ENCODE measurements at regions not wholly inside any gene's neighbourhood (a gene's known extent, or its start where the extent isn't known, plus 50 kb on each side); places are given as distances from the start of the nearest gene placed in this dataset.
"Not testable (repeated sequence)": the region's sequence is repeated elsewhere in the genome, so short reads cannot be mapped to it uniquely, and the experiment has no call there.

GRCh38 chr6:69466979-69467570 is 329.7 kb downstream of the LMBRD1 start:
- no peak for DNase-seq

GRCh38 chr6:69465866-69466265 is 330.9 kb downstream of the LMBRD1 start:
- no peak for DNase-seq

- peak in 4 of 14 donors; percentile 6 to 34 (median 18) for DNase-seq
Measured at GRCh38 chr6:69456086-69456485, 340.7 kb downstream of the LMBRD1 start.

- DNase-seq, result not testable (repeated sequence)
Measured at GRCh38 chr6:69454619-69455018, 342.2 kb downstream of the LMBRD1 start.

GRCh38 chr6:69450493-69450892 is 346.3 kb downstream of the LMBRD1 start:
- not testable (repeated sequence) for DNase-seq

GRCh38 chr6:69449887-69450286 is 346.9 kb downstream of the LMBRD1 start:
- no peak for DNase-seq

All from C1 segment of cervical spinal cord (tissue), 14 donors.